HuH-7 (cell line): ENCODE measurements at regions not wholly inside any gene's neighbourhood (a gene's known extent, or its start where the extent isn't known, plus 50 kb on each side); places are given as distances from the start of the nearest gene placed in this dataset.
"Not testable (repeated sequence)": the region's sequence is repeated elsewhere in the genome, so short reads cannot be mapped to it uniquely, and the experiment has no call there.

Experiments used
- DNase-seq: peaks from one replicate; pipeline ENCODE4 v3.0.0; 2011; ENCODE audit warnings: low spot score

DNA sequence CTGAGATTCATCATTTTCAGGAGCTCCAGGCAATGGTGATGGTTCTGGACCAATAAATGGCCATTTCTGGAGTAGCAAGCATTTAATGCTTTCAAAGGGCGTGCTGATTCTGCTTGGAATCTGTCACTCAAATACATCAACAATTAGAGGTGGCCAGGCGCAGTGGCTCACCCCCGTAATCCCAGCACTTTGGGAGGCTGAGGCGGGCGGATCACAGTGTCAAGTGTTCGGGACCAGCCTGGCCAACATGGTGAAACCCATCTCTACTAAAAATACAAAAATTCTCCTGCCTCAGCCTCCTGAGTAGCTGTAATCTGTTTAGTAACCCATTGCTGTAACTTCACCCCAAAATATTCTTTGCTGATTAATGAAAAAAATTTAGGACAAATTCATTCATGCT is 1574.2 kb downstream of the EFNB2 start:
- no peak for DNase-seq

DNA sequence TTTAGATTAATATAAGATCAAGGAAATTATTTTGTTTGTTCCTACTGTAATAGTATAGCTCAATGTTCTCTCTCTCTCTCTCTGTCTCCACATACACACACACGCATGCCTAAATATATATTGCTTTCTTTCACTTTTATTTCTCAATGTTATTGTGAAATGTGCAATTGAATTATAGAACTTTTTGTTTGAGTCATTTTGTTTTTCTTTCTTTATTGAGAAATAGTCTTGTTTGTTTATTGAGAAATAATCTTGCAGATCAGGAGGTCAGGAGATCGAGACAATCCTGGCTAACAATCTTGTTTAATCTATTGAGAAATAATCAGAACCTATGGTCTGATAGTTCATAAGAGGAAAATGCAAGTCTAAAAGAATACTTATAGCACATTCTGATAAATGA is 1581.3 kb downstream of the EFNB2 start:
- DNase-seq: no peak

DNA sequence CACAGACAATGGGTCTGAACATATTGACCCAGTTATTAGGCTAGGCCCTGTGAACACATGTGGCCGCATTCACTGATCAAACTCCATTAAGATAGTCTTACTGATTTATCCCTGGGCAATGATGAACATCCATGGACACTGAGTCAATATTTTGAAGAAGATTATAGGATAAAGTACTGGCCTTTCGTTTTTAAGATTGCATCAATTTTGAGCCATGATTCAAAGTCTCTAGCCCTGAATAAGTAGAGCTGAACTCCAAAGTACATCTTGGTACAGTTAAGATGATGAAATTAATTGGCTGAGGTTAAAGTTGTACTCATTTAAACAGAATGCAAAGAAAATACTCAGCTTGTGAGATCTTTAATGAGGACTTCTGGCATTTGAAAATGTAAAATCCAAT is 1581.9 kb downstream of the EFNB2 start:
- no peak for DNase-seq

DNA sequence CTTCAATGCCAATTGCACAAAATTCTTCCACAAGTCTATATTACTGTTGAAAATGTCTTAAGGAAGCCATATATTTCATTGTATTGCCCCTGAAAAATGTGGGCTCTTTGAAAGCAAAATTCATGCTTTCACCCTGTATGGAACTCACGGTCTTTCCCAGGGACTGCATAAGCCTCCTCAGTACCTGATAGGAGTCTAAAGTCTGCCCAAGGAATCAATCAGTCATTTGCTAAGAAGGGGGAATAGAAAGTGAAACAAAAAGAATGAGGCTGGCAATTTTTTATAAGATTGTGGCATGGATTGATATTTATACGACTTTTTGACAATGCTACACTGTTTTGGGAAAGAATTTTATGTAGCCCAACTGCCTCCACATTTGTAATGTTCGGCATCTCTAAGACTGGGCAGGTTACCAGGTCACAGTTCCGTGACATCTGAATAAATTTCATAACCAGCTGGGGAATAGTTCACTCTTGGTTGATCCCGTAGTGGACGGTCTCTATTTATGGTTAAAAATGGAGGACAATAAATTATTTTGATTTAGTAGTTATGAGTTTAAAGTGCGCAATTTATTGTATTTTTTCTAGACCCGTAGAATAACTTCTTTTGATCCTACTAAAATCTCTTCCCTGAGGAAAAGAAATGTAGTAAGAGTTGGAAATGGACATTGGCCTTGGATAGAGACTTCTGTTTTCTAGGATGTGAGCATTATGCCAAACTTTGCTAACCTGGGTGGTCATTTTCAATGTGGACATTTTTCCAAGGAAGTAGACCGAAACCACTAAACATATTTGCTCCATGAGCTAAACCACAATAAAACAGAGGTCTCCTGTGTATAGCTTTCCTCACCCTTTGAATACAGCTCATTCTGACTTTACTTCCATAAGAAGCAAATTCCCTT is 1585.4 kb downstream of the EFNB2 start:
- no peak for DNase-seq

DNA sequence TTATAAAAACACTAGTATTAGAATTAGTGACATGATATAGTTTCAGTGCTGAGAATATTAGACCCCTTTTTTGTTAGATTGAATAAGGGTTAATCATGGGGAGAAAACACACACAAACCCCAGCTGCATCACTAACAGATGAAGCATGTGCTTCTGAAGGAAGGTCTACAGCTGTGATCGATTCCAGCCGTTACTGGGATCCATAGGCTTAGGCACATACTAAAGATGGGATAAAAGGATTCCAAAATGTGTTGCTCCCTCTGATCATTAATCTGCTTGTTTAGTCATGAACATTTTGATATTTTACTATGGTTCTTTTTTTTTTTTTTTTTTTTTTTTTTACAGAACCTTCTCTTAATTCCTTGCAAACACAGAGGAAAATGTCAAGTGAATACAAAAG is 1591.3 kb downstream of the EFNB2 start:
- no peak for DNase-seq

DNA sequence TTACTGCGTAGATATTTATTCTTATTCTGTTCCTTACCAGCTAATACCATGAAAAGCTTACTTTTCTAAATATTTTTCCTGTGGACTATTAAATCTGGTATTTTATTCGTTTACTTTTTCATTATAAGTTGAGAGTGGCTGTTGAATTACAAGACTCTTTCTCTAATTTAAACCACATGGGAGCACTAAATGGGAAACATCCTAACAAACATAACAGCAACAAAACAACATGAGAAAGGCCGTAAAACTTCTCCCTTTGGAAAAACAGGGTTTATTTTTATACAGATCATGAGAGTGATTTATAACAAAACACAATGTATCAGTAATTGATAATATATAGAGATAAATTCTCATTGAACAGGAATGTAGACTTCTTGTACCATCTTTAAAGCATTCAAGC is 1592.1 kb downstream of the EFNB2 start:
- no peak for DNase-seq

DNA sequence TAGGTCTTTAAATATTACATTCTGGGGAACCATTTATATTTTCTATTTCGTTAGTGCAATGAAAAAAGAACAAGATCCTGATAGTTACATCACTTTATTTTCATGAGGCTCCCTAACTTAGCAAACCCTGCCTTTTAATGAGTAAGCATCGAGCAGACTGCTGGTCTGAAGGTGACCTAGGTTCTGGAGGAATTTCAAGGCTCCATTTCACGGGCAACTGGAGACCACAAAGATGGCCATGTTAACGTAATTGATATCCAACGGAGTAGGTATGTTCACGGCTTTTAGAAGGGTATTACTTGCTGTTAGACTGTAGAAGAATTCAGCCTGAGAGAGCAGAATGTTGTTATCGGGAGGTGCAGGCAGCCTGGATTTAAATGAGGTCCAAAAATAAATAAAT is 1597.6 kb downstream of the EFNB2 start:
- DNase-seq: no peak

DNA sequence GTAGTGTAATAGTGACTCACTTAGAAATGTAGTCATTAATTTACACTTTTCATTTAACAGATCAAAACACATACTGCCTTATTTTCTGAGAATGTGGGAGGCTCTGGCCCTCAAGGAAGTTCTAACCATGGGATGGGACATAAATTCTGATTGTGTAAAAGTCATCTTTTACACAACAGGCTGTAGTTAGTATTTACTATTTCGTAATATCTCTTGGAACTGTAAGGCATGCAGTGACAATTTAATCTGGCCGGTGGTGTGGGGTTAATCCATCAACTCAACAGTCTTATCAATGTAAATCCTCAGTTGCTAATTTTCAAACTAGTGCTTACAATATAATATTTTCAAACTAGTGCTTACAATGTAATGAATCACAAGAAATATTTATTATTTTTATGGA is 1599.2 kb downstream of the EFNB2 start:
- no peak for DNase-seq

DNA sequence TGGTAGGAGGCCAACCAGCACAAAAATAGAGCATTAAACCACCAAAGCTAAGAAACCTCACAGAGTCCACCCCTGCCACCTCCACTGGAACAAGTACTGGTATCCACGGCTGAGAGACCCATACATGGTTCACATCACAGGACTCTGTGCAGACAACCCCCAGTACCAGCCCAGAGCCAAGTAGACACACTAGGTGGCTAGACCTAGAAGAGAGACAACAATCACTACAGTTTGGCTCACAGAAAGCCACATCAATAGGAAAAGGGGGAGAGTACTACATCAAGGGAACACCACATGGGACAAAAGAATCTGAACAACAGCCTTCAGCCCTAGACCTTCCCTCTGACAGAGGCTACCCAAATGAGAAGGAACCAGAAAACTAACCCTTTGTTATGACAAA is 1614.9 kb downstream of the EFNB2 start:
- DNase-seq: not testable (repeated sequence)

DNA sequence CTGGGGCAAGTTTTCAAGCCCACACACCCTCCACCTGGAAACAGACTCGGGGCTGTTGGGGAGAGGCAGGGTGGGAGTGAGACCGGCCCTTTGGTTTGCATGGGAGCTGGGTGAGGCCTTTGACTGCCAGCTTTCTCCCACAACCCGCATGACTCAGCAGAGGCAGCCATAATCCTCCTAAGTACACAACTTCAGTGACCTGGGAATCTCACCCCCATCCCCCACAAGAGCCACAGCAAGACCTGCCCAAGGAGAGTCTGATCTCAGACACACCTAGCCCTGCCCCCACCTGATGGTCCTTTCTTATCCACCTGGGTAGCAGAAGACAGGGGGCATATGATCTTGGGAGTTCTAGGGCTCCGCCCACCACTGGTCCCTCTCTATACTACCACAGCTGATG is 1615.4 kb downstream of the EFNB2 start:
- no peak for DNase-seq

DNA sequence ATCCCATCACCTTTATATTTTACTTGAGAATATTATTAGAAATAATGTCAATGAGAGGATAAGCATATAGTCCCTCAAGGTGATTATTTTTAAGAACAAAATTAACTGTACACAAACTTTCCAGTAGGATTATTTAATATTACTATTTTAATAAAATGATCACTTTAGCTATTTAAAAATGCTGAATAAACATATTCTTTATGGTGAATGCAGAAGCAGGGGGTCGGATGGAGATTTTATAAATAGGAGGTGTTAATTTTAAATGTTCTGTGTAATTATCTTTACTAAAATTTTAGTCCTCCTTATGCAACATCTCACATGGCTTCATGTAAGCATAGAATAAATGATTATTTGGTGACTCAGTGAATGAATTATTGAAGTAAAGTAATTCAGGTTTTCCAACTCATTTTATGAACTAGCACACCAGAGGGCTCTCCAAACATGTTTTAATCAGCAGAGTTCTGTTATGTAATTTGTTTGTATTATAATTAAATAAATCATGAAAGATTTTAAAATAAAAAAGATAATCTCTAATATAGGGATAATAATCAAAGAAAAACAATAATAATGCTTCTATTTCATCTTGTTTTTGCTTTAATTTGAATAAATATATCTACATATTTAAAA is 1635.2 kb downstream of the EFNB2 start:
- no peak for DNase-seq

DNA sequence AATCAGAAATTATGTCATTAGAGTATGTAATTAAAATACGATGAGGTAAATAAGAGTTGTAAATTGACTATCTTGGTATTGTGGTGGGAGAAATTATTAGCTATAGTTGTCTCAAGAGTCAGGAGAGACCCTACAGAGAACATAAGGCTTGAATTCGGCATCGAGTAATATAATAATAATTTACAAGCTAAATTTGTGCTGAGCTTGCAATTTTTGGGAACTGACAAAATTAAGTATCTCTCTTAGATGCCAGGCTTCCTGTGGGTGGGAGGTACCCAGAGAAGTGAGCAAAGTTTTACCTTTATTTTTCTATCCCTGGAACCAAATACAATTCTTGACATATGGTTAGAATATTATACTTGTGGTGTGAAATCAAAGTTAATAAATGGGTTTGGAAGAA is 1637.0 kb downstream of the EFNB2 start:
- no peak for DNase-seq

DNA sequence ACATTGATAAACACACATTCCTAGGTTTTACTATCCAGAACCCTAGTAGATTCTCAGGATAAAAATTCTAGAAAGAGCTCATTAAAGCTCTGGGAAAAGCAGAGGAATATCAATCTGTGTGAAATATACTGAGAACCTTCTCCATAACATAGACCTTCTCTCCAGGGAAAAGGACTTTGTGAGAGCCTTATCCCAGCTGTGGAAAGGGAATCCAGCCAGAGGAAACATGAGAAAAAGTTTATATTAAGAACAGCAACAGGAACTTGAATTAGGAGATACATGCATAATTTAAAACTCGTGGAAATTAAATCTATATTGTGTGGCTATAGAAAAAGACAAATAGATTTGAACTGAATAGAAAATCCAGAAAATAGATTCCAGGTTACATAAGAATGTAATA is 1639.9 kb downstream of the EFNB2 start:
- no peak for DNase-seq

DNA sequence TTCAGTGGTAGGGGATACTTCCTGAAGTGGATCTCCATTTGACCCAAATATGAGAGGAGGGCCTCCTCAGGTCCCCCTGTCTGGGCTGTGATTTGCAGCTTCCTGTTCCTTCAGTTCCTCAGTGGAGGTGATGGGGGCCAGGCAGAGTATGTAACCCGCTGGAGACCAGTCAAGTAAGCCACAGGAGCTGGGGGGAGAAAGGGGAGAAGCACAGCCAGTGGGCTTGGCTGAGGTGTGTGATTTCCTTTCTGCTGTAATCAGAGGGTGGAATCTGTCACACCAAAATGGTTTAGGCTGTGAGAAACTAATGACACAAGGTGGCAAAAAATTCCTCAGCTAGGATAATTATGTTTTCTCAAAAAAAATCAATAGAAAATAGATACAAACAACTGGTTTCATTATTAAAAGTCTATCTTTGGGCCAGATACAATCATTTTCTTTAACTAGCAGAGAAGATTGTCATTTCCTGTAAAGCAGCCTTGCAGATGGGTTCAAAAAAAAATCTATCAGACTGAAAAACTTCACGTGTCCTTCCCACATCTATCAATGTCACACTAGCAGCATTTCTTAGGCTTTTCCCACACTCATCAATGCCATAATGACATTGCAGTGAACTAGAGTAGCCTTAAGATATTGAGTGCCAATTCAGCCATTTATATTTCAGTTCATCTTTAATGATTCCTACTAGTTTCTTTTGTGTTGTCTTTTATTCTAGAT is 1660.3 kb downstream of the EFNB2 start:
- DNase-seq: no peak

DNA sequence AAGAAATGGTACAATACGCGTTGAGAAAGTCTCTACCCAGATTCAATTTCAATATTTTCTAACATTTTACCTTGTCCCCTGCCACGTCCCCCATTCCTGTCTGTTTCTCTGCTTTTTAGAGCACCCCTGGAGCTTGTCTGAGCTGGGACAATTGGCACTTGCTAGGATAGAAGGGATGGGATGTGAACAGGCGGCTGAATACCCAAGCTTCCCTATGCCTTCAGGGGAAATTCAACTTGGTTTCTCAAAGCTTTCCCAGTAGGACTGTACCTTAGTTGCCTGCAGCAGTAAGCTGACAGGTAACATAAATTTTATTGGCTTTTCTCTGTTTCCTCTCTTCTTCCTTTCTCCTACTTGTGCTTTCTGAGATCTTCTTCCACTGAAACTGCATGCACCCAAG is 1663.3 kb downstream of the EFNB2 start:
- no peak for DNase-seq

DNA sequence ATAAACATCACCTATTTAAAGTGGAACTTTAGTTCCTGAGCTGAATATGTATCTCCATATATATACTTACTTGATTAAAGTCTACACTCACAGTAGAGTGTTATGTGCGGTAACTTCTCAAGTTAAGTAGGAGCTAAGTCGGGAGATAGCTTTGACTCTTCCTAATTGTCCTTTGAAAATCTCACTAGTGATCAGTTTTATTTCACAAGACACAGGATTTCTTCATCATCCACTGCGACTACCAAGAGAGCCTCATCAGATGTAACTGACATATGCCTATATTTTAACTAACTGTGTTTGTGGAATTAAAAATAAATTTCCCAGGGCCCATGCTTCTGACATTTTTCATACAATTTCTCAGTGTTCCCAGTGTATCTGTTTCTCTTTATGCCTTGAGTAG is 1664.0 kb downstream of the EFNB2 start:
- DNase-seq: no peak

DNA sequence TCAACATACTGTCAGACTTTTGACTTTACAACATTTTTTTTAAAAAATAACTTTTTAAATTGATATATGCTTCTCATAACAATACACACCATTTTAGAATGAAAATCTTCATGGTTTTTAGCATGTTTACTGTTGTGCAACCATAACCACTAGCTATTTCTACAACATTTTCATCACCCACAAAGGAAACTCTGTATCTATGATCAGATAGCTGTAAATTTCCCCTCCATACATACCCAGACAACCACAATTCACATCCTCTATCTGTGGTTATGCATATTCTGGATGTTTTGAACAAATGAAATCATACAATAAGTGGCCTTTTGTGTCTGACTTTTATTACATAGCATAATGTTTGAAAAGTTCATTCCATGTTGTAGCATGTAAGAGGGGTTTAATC is 1666.0 kb downstream of the EFNB2 start:
- DNase-seq: no peak

DNA sequence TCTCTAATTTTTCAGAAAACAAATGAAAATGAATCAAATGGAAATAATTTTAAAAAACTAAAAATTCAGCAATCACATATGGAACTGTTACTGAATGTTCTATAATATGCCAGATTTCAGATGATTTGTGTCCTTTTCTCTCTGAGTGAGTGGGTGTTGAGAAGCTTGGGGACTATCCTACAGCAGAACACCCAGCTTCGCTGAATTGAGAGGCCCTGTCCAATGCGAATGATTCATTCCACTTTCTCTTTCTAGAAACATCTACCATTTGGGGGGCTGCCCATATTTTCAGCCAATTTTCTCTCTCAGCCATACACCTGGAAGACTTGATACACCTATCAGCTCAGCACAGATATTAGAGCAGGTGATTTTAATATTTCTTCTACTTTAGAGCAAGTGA is 1666.7 kb downstream of the EFNB2 start:
- no peak for DNase-seq

DNA sequence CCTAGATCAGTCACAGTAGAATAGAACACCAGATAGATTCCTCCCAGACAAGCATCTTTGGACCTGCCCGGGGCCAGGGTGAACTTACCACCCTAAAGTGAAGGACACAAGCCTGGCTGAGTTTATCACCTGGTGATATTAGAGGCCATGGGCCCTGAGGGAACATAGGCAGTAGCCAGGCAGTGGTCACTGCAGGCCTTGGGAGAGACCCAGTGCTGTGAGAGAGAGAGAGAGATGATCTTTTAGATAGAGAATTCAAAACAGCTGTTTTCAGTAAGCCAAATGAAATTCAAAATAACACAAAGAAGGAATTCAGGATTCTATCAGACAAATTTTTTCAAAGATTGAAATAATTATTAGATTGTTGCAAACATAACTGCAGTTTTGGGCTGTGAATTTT is 1679.9 kb downstream of the EFNB2 start:
- no peak for DNase-seq

DNA sequence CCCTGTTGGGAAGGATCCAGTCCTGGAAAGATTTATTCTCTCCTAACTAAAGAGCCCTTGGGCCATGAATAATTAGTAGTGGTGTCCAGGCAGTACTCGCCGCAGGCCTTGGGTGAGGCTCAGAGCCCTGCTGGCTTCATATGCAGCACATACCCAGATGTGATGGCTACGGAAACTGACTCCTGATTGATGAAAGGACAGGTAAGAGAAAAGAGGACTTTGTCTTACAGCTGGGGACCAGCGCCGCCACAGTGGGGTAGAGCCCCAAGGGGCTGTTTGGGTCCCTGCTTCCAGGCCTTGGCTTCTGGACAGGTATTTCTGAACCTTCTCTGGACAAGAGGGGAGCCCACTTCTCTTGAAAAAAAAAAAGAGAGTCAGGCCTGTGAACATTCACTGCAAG is 1680.8 kb downstream of the EFNB2 start:
- no peak for DNase-seq

DNA sequence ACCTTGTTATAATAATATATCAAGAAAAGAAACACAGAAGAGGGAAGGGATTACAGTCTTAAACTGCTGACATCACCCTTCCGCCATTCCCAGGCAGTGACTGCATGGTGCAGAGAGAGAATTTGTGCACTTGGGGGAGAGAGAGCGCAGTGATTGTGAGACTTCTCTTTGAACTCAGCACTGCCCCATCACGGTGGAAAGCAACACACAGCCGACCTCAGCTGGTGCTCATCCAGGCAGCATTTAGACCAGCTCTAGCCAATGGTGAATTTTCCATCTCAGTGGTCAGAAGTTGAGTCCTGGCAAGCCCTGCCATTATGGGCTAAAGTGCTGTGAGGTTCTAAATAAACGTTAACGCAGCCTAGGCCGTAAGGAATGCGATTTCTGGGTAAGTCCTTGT is 1681.5 kb downstream of the EFNB2 start:
- DNase-seq: no peak

DNA sequence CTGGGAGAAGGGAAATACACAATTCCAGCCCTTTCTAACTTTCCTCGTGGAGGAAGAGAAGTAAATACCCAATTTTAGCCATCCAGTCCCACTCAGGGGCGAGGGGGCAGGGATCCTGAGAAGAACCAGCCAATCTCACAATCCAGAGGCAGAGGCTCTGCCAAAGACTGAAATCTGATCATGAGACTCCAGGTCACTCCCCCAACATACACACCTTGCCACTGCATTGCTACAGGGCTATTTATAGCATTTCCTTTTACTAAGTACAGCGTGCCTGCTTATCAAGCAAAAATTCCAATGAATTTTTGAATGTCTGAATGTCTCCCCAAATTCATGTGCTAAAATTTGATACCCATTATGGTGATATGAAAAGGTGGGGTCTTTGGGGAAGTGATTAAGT is 1687.5 kb downstream of the EFNB2 start:
- DNase-seq: no peak

DNA sequence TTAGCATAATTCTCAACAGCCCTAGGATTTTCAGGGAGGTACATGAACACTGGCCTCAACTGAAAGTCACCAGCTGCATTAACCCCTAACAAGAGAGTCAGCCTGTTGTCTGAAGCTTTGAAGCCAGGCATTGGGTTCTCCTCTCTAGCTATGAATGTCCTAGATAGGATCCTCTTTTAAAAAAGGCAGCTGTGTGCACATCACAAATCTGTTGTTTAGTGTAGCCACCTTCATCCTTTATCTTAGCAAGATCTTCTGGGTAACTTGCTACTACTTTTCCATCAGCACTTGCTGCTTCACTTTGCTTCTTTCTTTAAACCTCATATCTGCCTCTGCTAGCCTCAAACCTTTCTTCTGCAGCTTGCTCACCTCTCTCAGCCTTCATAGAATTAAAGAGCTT is 1692.1 kb downstream of the EFNB2 start:
- no peak for DNase-seq
